ENCODE measurements at regions not wholly inside any gene's neighbourhood (a gene's known extent, or its start where the extent isn't known, plus 50 kb on each side); places are given as distances from the start of the nearest gene placed in this dataset.

DNA sequence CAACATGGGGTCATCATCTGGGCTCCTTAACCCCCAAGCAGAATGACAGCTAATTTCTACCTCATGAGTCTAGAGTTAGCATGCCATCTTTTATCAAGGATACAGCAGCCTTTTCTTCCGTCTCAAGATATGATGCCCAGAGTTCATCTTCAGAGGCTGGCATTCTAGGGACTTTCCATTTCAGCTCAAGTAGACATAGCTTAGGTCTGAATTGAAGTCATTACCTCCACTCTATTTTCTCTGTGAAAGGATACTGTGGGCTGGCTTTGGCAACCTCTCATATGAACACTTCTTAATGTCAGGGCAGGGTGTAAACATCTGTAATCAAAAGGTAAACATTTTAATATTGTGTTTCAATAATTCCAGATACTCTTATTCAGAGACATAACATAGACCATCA is 535.7 kb downstream of the MAT2B start:
- RAD21 ChIA-PET (ENCODE audit: unreplicated experiment) = interaction anchor here (1.1 kb wide), 2 partner anchors 12 to 28 kb away, joined by 3 to 4 read pairs; no protein-coding TSS in a partner anchor
- FAIRE-seq = no peak

More for the DNA sequence above, 535.7 kb downstream of the MAT2B start:
- H3K27me3 ChIP-seq (replicated peaks in 1 of 2; ENCODE audit: control insufficient read depth in 2 of 2, insufficient read depth in 2 of 2, low read length in 1 of 2) = no peaks in the 10 kb centered on the region
- H3K4me3 ChIP-seq = no peak overlapping the region
- no peaks in the 10 kb centered on the region for H3K4me1 ChIP-seq (ENCODE audit: control insufficient read depth, insufficient read depth, low read length)
- no peaks in the 10 kb centered on the region for H3K79me2 ChIP-seq (ENCODE audit: control insufficient read depth, insufficient read depth, low read length)
- no peaks in the 10 kb centered on the region for H3K36me3 ChIP-seq (ENCODE audit: control insufficient read depth in 2 of 2, insufficient read depth in 2 of 2, low read length in 1 of 2)
- no peaks in the 10 kb centered on the region for H4K20me1 ChIP-seq (ENCODE audit: control insufficient read depth, insufficient read depth)
- POLR2A ChIA-PET = no interaction called here
- 55% methylated on average over 1 of the region's 1 CpG for WGBS (ENCODE audit: insufficient coverage, insufficient replicate concordance, low lambda C conversion rate, missing lambda C conversion rate)
- intact Hi-C loops (cut with micrococcal nuclease; ENCODE audit: unreplicated experiment) (no loop called here), in situ Hi-C loops (cut with MboI) (no loop called here)
- ATAC-seq (peak; percentile 80), DNase-seq (ENCODE audit: low read depth, low spot score) (no peak)
- H2AFZ ChIP-seq (ENCODE audit: control insufficient read depth, low read depth, low read length) = no peak overlapping the region
- TF ChIP-seq SUPT20H (IDR thresholded peaks at IDR 0.05; ENCODE audit: borderline replicate concordance, control insufficient read depth, low read depth, low read length) (no peak), STAT3 (IDR thresholded peaks at IDR 0.05; ENCODE audit: low read depth, low read length) (no peak), DPF2 (IDR thresholded peaks at IDR 0.05) (no peak), PRDM15 (CRISPR knock-in tag; IDR thresholded peaks at IDR 0.05) (no peak), FOXM1 (IDR thresholded peaks at IDR 0.05; ENCODE audit: low read depth, low read length) (no peak), USF1 (IDR thresholded peaks at IDR 0.05; ENCODE audit: borderline replicate concordance, extremely low read length, insufficient read depth, low read depth, low read length) (no peak), CHD1 (IDR thresholded peaks at IDR 0.05; ENCODE audit: low read depth, low read length) (no peak), FOS (IDR thresholded peaks at IDR 0.05; ENCODE audit: borderline replicate concordance, extremely low read depth, insufficient read length) (no peak), PML (IDR thresholded peaks at IDR 0.05; ENCODE audit: low read length) (no peak), ZNF622 (IDR thresholded peaks at IDR 0.05) (no peak)
- TF ChIP-seq, protein P1, sequence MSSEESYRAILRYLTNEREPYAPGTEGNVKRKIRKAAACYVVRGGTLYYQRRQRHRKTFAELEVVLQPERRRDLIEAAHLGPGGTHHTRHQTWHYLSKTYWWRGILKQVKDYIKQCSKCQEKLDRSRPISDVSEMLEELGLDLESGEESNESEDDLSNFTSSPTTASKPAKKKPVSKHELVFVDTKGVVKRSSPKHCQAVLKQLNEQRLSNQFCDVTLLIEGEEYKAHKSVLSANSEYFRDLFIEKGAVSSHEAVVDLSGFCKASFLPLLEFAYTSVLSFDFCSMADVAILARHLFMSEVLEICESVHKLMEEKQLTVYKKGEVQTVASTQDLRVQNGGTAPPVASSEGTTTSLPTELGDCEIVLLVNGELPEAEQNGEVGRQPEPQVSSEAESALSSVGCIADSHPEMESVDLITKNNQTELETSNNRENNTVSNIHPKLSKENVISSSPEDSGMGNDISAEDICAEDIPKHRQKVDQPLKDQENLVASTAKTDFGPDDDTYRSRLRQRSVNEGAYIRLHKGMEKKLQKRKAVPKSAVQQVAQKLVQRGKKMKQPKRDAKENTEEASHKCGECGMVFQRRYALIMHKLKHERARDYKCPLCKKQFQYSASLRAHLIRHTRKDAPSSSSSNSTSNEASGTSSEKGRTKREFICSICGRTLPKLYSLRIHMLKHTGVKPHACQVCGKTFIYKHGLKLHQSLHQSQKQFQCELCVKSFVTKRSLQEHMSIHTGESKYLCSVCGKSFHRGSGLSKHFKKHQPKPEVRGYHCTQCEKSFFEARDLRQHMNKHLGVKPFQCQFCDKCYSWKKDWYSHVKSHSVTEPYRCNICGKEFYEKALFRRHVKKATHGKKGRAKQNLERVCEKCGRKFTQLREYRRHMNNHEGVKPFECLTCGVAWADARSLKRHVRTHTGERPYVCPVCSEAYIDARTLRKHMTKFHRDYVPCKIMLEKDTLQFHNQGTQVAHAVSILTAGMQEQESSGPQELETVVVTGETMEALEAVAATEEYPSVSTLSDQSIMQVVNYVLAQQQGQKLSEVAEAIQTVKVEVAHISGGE (CRISPR knock-in tag; IDR thresholded peaks at IDR 0.05) = no peak
- TF ChIP-seq, protein P2, sequence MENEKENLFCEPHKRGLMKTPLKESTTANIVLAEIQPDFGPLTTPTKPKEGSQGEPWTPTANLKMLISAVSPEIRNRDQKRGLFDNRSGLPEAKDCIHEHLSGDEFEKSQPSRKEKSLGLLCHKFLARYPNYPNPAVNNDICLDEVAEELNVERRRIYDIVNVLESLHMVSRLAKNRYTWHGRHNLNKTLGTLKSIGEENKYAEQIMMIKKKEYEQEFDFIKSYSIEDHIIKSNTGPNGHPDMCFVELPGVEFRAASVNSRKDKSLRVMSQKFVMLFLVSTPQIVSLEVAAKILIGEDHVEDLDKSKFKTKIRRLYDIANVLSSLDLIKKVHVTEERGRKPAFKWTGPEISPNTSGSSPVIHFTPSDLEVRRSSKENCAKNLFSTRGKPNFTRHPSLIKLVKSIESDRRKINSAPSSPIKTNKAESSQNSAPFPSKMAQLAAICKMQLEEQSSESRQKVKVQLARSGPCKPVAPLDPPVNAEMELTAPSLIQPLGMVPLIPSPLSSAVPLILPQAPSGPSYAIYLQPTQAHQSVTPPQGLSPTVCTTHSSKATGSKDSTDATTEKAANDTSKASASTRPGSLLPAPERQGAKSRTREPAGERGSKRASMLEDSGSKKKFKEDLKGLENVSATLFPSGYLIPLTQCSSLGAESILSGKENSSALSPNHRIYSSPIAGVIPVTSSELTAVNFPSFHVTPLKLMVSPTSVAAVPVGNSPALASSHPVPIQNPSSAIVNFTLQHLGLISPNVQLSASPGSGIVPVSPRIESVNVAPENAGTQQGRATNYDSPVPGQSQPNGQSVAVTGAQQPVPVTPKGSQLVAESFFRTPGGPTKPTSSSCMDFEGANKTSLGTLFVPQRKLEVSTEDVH (IDR thresholded peaks at IDR 0.05; ENCODE audit: low read depth, partially characterized antibody) = no peak
- no peak overlapping the region for H3K27ac ChIP-seq (ENCODE audit: control insufficient read depth, insufficient read depth)
- H3K4me2 ChIP-seq (ENCODE audit: control insufficient read depth, insufficient read depth) = no peak overlapping the region
- BruUV-seq (replicated peaks) = no TSS peak
- no peaks in the 10 kb centered on the region for H3K9me3 ChIP-seq (replicated peaks; ENCODE audit: control insufficient read depth, insufficient read depth, low read length)
- SMC1A ChIA-PET (ENCODE audit: uncharacterized antibody, unreplicated experiment) = interaction anchor here (0.7 to 1.0 kb wide), 2 partner anchors 345 to 500 kb away, joined by 3 read pairs; no protein-coding TSS in a partner anchor
- H3K9ac ChIP-seq (ENCODE audit: control insufficient read depth, insufficient read depth, low read length) = no peak overlapping the region
- CTCF ChIA-PET = interaction anchor here (2.1 kb wide), 1 partner anchor 26 kb away, joined by 6 read pairs; no protein-coding TSS in a partner anchor

Data from GM12878 (cell line).